Neural cell (in vitro differentiated cells): ENCODE measurements at regions not wholly inside any gene's neighbourhood (a gene's known extent, or its start where the extent isn't known, plus 50 kb on each side); places are given as distances from the start of the nearest gene placed in this dataset.

Experiments used
- H2AFZ ChIP-seq: fragments of 200-600, 300-800 bp; sonication (generic), shearing (Covaris generic); 2 replicates; pipeline ENCODE4 v1.6.0; 2014; ENCODE audit warnings: low read depth, mild to moderate bottlenecking, antibody characterized with exemption, low read length, moderate library complexity
- H3F3A ChIP-seq: fragments of 200-600 bp; shearing (Covaris generic); 2 replicates; pipeline ENCODE4 v1.6.1; 2016; ENCODE audit warnings: mild to moderate bottlenecking, moderate library complexity, mixed read lengths, antibody characterized with exemption, low read length; ENCODE audit not compliant: insufficient read depth, poor library complexity, severe bottlenecking
- H3K27ac ChIP-seq: fragments of 200-600, 300-800 bp; sonication (generic), shearing (Covaris generic); 2 replicates; pipeline ENCODE4 v1.5.1; 2014; ENCODE audit warnings: mild to moderate bottlenecking, low read length, moderate library complexity
- H3K27me3 ChIP-seq: fragments of 300-800, 200-600 bp; sonication (generic), shearing (Covaris generic); 2 replicates; pipeline ENCODE4 v1.6.0; 2014; ENCODE audit warnings: mild to moderate bottlenecking, low read depth, low read length, moderate library complexity; ENCODE audit not compliant: insufficient read depth
- H3K36me3 ChIP-seq: fragments of 300-800, 200-600 bp; sonication (generic), shearing (Covaris generic); 2 replicates; pipeline ENCODE4 v1.5.1; 2014; ENCODE audit warnings: mild to moderate bottlenecking, antibody characterized with exemption, low read length, moderate library complexity; ENCODE audit not compliant: insufficient read depth
- H3K4me2 ChIP-seq: fragments of 300-800, 200-600 bp; sonication (generic), shearing (Covaris generic); 2 replicates; pipeline ENCODE4 v1.6.0; 2014; ENCODE audit warnings: mild to moderate bottlenecking, low read length
- H3K4me3 ChIP-seq: fragments of 300-800, 200-600 bp; sonication (generic), shearing (Covaris generic); 2 replicates; pipeline ENCODE4 v1.5.1; 2014; ENCODE audit warnings: mild to moderate bottlenecking, low read length, moderate library complexity
- H3K79me2 ChIP-seq: fragments of 200-600 bp; shearing (Covaris generic); replicated peaks from 2 replicates; pipeline ENCODE4 v1.6.0; 2014; ENCODE audit warnings: mild to moderate bottlenecking, low read length, moderate library complexity; ENCODE audit not compliant: insufficient read depth
- H3K9ac ChIP-seq: fragments of 300-800, 200-600 bp; sonication (generic), shearing (Covaris generic); 2 replicates; pipeline ENCODE4 v1.6.1; 2016; ENCODE audit warnings: mild to moderate bottlenecking, low read length, mixed read lengths
- H3K9me2 ChIP-seq: fragments of 200-600 bp; shearing (Covaris generic); 2 replicates; pipeline ENCODE4 v1.6.1; 2016; ENCODE audit warnings: mild to moderate bottlenecking, low read length, mixed read lengths; ENCODE audit not compliant: insufficient read depth
- H3K9me3 ChIP-seq: fragments of 200-600, 300-800 bp; sonication (generic), shearing (Covaris generic); 2 replicates; pipeline ENCODE4 v1.6.1; 2016; ENCODE audit warnings: mild to moderate bottlenecking, mixed run types, low read length, moderate library complexity, mixed read lengths
- H4K20me1 ChIP-seq: fragments of 200-600 bp; shearing (Covaris generic); 2 replicates; pipeline ENCODE4 v1.6.1; 2016; ENCODE audit warnings: mild to moderate bottlenecking, mixed run types; ENCODE audit not compliant: insufficient read depth
- CTCF ChIP-seq: fragments of 450-650 bp; IDR thresholded peaks from 2 replicates; pipeline ENCODE4 v1.5.1; 2014; ENCODE audit warnings: antibody characterized with exemption, mild to moderate bottlenecking, moderate library complexity; ENCODE audit not compliant: poor library complexity, severe bottlenecking
- EP300 ChIP-seq: fragments of 450-650 bp; conservative IDR thresholded peaks from 2 replicates; pipeline ENCODE4 v1.6.1; 2014; ENCODE audit warnings: antibody characterized with exemption, mild to moderate bottlenecking, moderate library complexity; ENCODE audit not compliant: poor library complexity, severe bottlenecking
- EZH2 ChIP-seq: fragments of 200-600, 300-800 bp; shearing (Covaris generic), sonication (generic); IDR thresholded peaks from 2 replicates; pipeline ENCODE4 v1.6.1; 2014; ENCODE audit warnings: antibody characterized with exemption, low read length, borderline replicate concordance, mild to moderate bottlenecking; ENCODE audit not compliant: insufficient read depth, poor library complexity, severe bottlenecking
- MXI1 ChIP-seq: fragments of 450-650 bp; conservative IDR thresholded peaks from 2 replicates; pipeline ENCODE4 v1.6.1; 2014; ENCODE audit warnings: antibody characterized with exemption, mild to moderate bottlenecking; ENCODE audit not compliant: poor library complexity, severe bottlenecking
- POLR2AphosphoS5 ChIP-seq: IDR thresholded peaks from 2 replicates; pipeline ENCODE4 v1.6.1; 2012
- RAD21 ChIP-seq: fragments of 450-650 bp; conservative IDR thresholded peaks from 2 replicates; pipeline ENCODE4 v1.6.1; 2014; ENCODE audit warnings: antibody characterized with exemption, mild to moderate bottlenecking, moderate library complexity
- REST ChIP-seq: IDR thresholded peaks from 2 replicates; pipeline ENCODE4 v1.6.1; 2012; ENCODE audit warnings: borderline replicate concordance
- SMC3 ChIP-seq: fragments of 450-650 bp; conservative IDR thresholded peaks from 2 replicates; pipeline ENCODE4 v1.6.1; 2014; ENCODE audit warnings: antibody characterized with exemption, mild to moderate bottlenecking, moderate library complexity; ENCODE audit not compliant: poor library complexity
- TAF1 ChIP-seq: IDR thresholded peaks from 2 replicates; pipeline ENCODE4 v1.6.1; 2012; ENCODE audit warnings: low read depth

GRCh38 chr2:12620759-12621158 is 96.0 kb upstream of the TRIB2 start:
- Histone ChIP-seq H3K79me2 (no peaks in the 10 kb centered on the region), H4K20me1 (no peaks in the 10 kb centered on the region), H3F3A (no peaks in the 10 kb centered on the region), H3K9me3 (no peaks in the 10 kb centered on the region), H3K4me2 (no peak overlapping the region), H3K9me2 (no peaks in the 10 kb centered on the region), H3K27me3 (no peaks in the 10 kb centered on the region), H3K4me3 (no peak overlapping the region), H2AFZ (no peak overlapping the region), H3K36me3 (no peaks in the 10 kb centered on the region), H3K9ac (no peak overlapping the region), H3K27ac (no peak overlapping the region)
- no peak for TF ChIP-seq EP300
- TF ChIP-seq POLR2AphosphoS5: no peak
- TF ChIP-seq CTCF: no peak
- TF ChIP-seq REST: no peak
- TF ChIP-seq RAD21: no peak
- TF ChIP-seq SMC3: no peak
- no peak for TF ChIP-seq TAF1
- TF ChIP-seq MXI1: no peak
- no peak for TF ChIP-seq EZH2

- no peak overlapping the region for H3K27ac ChIP-seq
- no peaks in the 10 kb centered on the region for H3K79me2 ChIP-seq
- H3K4me2 ChIP-seq: no peak overlapping the region
- H3K9me3 ChIP-seq: no peaks in the 10 kb centered on the region
- TF ChIP-seq MXI1: no peak
- TF ChIP-seq SMC3: no peak
- TF ChIP-seq POLR2AphosphoS5: no peak
- TF ChIP-seq TAF1: no peak
- TF ChIP-seq CTCF: no peak
- TF ChIP-seq EZH2: no peak
- no peak for TF ChIP-seq REST
- TF ChIP-seq EP300: no peak
- TF ChIP-seq RAD21: no peak
- H3K9me2 ChIP-seq: no peaks in the 10 kb centered on the region
- no peak overlapping the region for H3K4me3 ChIP-seq
- no peaks in the 10 kb centered on the region for H3F3A ChIP-seq
- no peak overlapping the region for H3K9ac ChIP-seq
- H3K27me3 ChIP-seq: no peaks in the 10 kb centered on the region
- no peaks in the 10 kb centered on the region for H3K36me3 ChIP-seq
- no peaks in the 10 kb centered on the region for H4K20me1 ChIP-seq
- no peak overlapping the region for H2AFZ ChIP-seq
Measured at GRCh38 chr2:12623051-12623450, 93.7 kb upstream of the TRIB2 start.
